K562 (cell line): ENCODE measurements at regions not wholly inside any gene's neighbourhood (a gene's known extent, or its start where the extent isn't known, plus 50 kb on each side); places are given as distances from the start of the nearest gene placed in this dataset.

Experiments
- ATAC-seq: fragments of 200-7000 bp; cut with Tn5 transposase; 3 replicates; pipeline ENCODE4 v1.9.1; 2020; ENCODE audit warnings: moderate library complexity
- BruUV-seq: library from RNA; stranded (reverse); fragments of 400-500 nt; replicated peaks from 2 replicates; lab custom pipeline; 2021; lab: Mats Ljungman, UMichigan
- CTCF ChIA-PET: fragments of 300-600 bp; formaldehyde crosslinking; extraction: SDS; loops from one replicate; lab custom pipeline; 2021; ENCODE audit warnings: low intra/inter-chr PET ratio; lab: Yijun Ruan, JAX
- POLR2A ChIA-PET: fragments of 300-600, 350-650 bp; sonication (Branson Sonifier 250); formaldehyde crosslinking; extraction: SDS; loops from one replicate; lab custom pipeline; 2021; ENCODE audit warnings: antibody characterized with exemption, inconsistent platforms; lab: Yijun Ruan, JAX
- DNase-seq, 4 experiments: peaks; one replicate each; pipeline versions ENCODE4 v3.0.0 to v3.0.0-alpha.2; 2011 to 2018; ENCODE audit warnings: low spot score in 3 of 4, mixed read lengths in 3 of 4; ENCODE audit errors: extremely low read depth in 1 of 4
- FAIRE-seq: peaks from 2 replicates; lab custom pipeline; 2011; peaks lifted over from hg19 to GRCh38; lab: Jason Lieb, UNC
- H2AFZ ChIP-seq: 2 replicates; pipeline ENCODE4 v1.6.0; 2011; ENCODE audit warnings: low read depth, low read length, control low read depth, inconsistent platforms
- H3K27ac ChIP-seq: fragments of 200-600 bp; 3 replicates; pipeline ENCODE4 v1.8.0; 2011; ENCODE audit warnings: low read depth, mild to moderate bottlenecking, control low read depth, inconsistent platforms, low read length, moderate library complexity, mixed read lengths; ENCODE audit errors: extremely low read depth
- H3K27me3 ChIP-seq, 2 experiments: fragments of 300-600 bp in 1 of 2; 2 replicates in 1 of 2; 3 replicates in 1 of 2; pipeline versions ENCODE4 v1.6.0 to v1.8.0; 2011; ENCODE audit warnings: inconsistent platforms in 2 of 2, low read length in 2 of 2, mild to moderate bottlenecking in 1 of 2, mixed read lengths in 1 of 2, moderate library complexity in 1 of 2; ENCODE audit not compliant: control insufficient read depth in 2 of 2, insufficient read depth in 2 of 2
- H3K36me3 ChIP-seq: fragments of 300-600 bp; 3 replicates; pipeline ENCODE4 v1.8.0; 2011; ENCODE audit warnings: mild to moderate bottlenecking, low read length, inconsistent platforms; ENCODE audit not compliant: control insufficient read depth, insufficient read depth
- H3K4me1 ChIP-seq, 2 experiments: fragments of 200-600 bp in 1 of 2; replicated peaks in 1 of 2; 2 replicates in 1 of 2; 3 replicates in 1 of 2; pipeline versions ENCODE4 v1.5.1 to v1.8.0; 2011; ENCODE audit warnings: inconsistent platforms in 2 of 2, low read length in 2 of 2, mild to moderate bottlenecking in 1 of 2, mixed read lengths in 1 of 2, moderate library complexity in 1 of 2; ENCODE audit not compliant: control insufficient read depth in 2 of 2, insufficient read depth in 2 of 2
- H3K4me2 ChIP-seq: 2 replicates; pipeline ENCODE4 v1.6.1; 2011; ENCODE audit warnings: low read length, control low read depth, inconsistent platforms, mixed read lengths; ENCODE audit not compliant: insufficient read depth
- H3K4me3 ChIP-seq: fragments of 200-600 bp; sonication (generic), shearing (Covaris generic); 2 replicates; pipeline ENCODE4 v1.5.1; 2016; ENCODE audit warnings: control low read depth, inconsistent platforms
- H3K79me2 ChIP-seq: fragments of 200-600 bp; 3 replicates; pipeline ENCODE4 v1.8.0; 2011; ENCODE audit warnings: low read length, inconsistent platforms; ENCODE audit not compliant: control insufficient read depth, insufficient read depth
- H3K9ac ChIP-seq, 2 experiments: 2 replicates each; pipeline versions ENCODE4 v1.6.0 to v1.6.1; 2011; ENCODE audit warnings: low read depth in 2 of 2, low read length in 2 of 2, control low read depth in 1 of 2, inconsistent platforms in 1 of 2, mild to moderate bottlenecking in 1 of 2, mixed read lengths in 1 of 2; ENCODE audit not compliant: insufficient read depth in 1 of 2
- H3K9me1 ChIP-seq: one replicate; pipeline ENCODE4 v1.6.0; 2011; ENCODE audit warnings: inconsistent platforms, mild to moderate bottlenecking, low read length, moderate library complexity; ENCODE audit not compliant: control insufficient read depth, insufficient read depth
- H3K9me3 ChIP-seq: replicated peaks from 2 replicates; pipeline ENCODE4 v1.5.1; 2011; ENCODE audit warnings: low read depth, low read length, inconsistent platforms; ENCODE audit not compliant: control insufficient read depth, insufficient read depth
- H4K20me1 ChIP-seq: replicated peaks from 2 replicates; pipeline ENCODE4 v1.6.1; 2011; ENCODE audit warnings: low read length, inconsistent platforms, mixed read lengths; ENCODE audit not compliant: control insufficient read depth, insufficient read depth
- CUX1 ChIP-seq: fragments of 200-800 bp; sonication (Bioruptor generic); IDR thresholded peaks from 2 replicates; pipeline ENCODE4 v1.6.1; 2016; ENCODE audit warnings: missing genetic modification characterization, missing compliant biosample characterization
- NRF1 ChIP-seq, 2 experiments: fragments of 450-650 bp; IDR thresholded peaks in 1 of 2; conservative IDR thresholded peaks in 1 of 2; 2 replicates each; pipeline ENCODE4 v1.6.1; 2014; ENCODE audit warnings: mild to moderate bottlenecking in 2 of 2
- POLR2AphosphoS2 ChIP-seq: IDR thresholded peaks from 2 replicates; pipeline ENCODE4 v1.6.1; 2012; ENCODE audit warnings: low read length, improper control_type of control experiment
- POLR2G ChIP-seq: fragments of 200-400 bp; formaldehyde crosslinking; IDR thresholded peaks from 2 replicates; pipeline ENCODE4 v1.6.1; 2017; ENCODE audit warnings: low read depth, mild to moderate bottlenecking, antibody characterized with exemption, low read length, moderate library complexity
- RFX7 ChIP-seq: fragments of 250-450 bp; sonication (Bioruptor Pico); IDR thresholded peaks from 2 replicates; pipeline ENCODE4 v1.5.1; 2021; ENCODE audit warnings: mild to moderate bottlenecking
- YBX1 ChIP-seq: fragments of 450-650 bp; IDR thresholded peaks from 2 replicates; pipeline ENCODE4 v1.7.1; 2016; ENCODE audit warnings: mild to moderate bottlenecking
- WGBS: fragments of 100-300 bp; shearing (Covaris generic); methylation state at CpG from one replicate; pipeline ENCODE4 v1.1.6; 2016; ENCODE audit warnings: low coverage, mixed read lengths; ENCODE audit not compliant: insufficient coverage; ENCODE audit errors: missing lambda C conversion rate; 5-methylcytosine and 5-hydroxymethylcytosine counted together
- in situ Hi-C: fragments of 300-500 bp; cut with MboI; formaldehyde crosslinking; loops from 4 replicates; pipeline ENCODE4 v1.15.0; 2018; ENCODE audit warnings: inconsistent platforms, mixed read lengths
- intact Hi-C: fragments of 100-400 bp; cut with micrococcal nuclease; formaldehyde crosslinking; loops from 2 replicates; pipeline ENCODE4 v1.14.2; 2022

DNA sequence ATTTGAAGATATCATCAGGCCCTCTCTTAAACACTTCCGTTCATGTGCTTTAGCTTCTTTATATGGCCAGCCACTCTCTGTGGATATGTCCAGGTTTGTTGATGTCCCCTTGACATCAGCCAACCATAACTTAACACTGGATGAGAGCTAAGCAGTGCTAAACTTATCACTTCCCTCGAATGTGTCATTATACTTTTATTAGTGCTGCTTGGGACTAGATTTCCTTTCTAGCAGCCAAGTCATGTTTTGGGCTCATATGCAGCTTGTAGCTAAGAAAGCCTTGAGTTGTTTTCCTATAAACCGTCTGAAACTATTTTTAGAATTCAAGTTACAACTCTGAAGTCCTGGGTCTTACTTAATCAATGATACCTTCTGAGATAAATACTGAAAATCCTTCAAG, 144.8 kb upstream of the TNP1 start (continued):
- TF ChIP-seq POLR2G, result no peak
- TF ChIP-seq NRF1 (conservative IDR thresholded peaks at IDR 0.05 in 1 of 2, IDR thresholded peaks at IDR 0.05 in 1 of 2), result no peak

- Histone ChIP-seq H3K9ac (no peak overlapping the region), H2AFZ (no peak overlapping the region), H3K4me2 (no peak overlapping the region), H3K9me1 (no peaks in the 10 kb centered on the region), H3K4me1 (no peaks in the 10 kb centered on the region), H3K36me3 (no peaks in the 10 kb centered on the region), H3K27me3 (peaks cover 0 to 5% of the 10 kb centered on the region in 2 experiments; a peak in 1 of 5 replicates), H4K20me1 (no peaks in the 10 kb centered on the region), H3K79me2 (no peaks in the 10 kb centered on the region), H3K4me3 (no peak overlapping the region), H3K9me3 (no peaks in the 10 kb centered on the region), H3K27ac (no peak overlapping the region)
- POLR2A ChIA-PET, result interaction anchor here (0.6 kb wide), 1 partner anchor 27 kb away, joined by 3 read pairs; no protein-coding TSS in a partner anchor
- no peak for ATAC-seq
- no peak for FAIRE-seq
- intact Hi-C loops, result no loop called here
- CTCF ChIA-PET, result no interaction called here
- no peak for DNase-seq
- TF ChIP-seq RFX7 (CRISPR knock-in tag), result no peak
- TF ChIP-seq POLR2AphosphoS2, result no peak
- no peak for TF ChIP-seq YBX1
- TF ChIP-seq CUX1 (CRISPR knock-in tag), result no peak
- BruUV-seq, result no TSS peak
- in situ Hi-C loops, result no loop called here
- 0% methylated on average over 2 of the region's 2 CpGs for WGBS
Observed at GRCh38 chr2:217001740-217002139, 141.9 kb upstream of the TNP1 start.
